Cardiac muscle cell (in vitro differentiated cells and primary cell): ENCODE measurements at regions not wholly inside any gene's neighbourhood (a gene's known extent, or its start where the extent isn't known, plus 50 kb on each side); places are given as distances from the start of the nearest gene placed in this dataset.

Experiments
- DNase-seq, 2 donors: peaks; one replicate each; pipeline versions ENCODE4 v3.0.0 to v3.0.0-alpha.2; 2010 to 2017; ENCODE audit warnings: low read depth in 1 of 2, low spot score in 1 of 2
- H3K27ac ChIP-seq: fragments of 200-600 bp; sonication (generic); 2 replicates; pipeline ENCODE4 v1.5.1; 2016
- H3K27me3 ChIP-seq: fragments of 200-600 bp; sonication (generic); 2 replicates; pipeline ENCODE4 v1.6.0; 2016; ENCODE audit warnings: control low read depth
- H3K36me3 ChIP-seq: fragments of 200-600 bp; sonication (generic); 2 replicates; pipeline ENCODE4 v1.5.1; 2016; ENCODE audit warnings: control low read depth
- H3K4me1 ChIP-seq: fragments of 200-600 bp; sonication (generic); 2 replicates; pipeline ENCODE4 v1.8.1; 2017; ENCODE audit warnings: low read depth, mild to moderate bottlenecking, mixed run types
- H3K4me3 ChIP-seq: fragments of 200-600 bp; sonication (generic); 2 replicates; pipeline ENCODE4 v1.5.1; 2016; ENCODE audit warnings: mild to moderate bottlenecking
- H3K9me3 ChIP-seq: fragments of 200-600 bp; sonication (generic); 2 replicates; pipeline ENCODE4 v1.5.1; 2017; ENCODE audit warnings: low read depth, mild to moderate bottlenecking, control low read depth
- CTCF ChIP-seq: IDR thresholded peaks from 2 replicates; pipeline ENCODE4 v1.5.1; 2012; ENCODE audit warnings: low read depth, mild to moderate bottlenecking, low read length

DNA sequence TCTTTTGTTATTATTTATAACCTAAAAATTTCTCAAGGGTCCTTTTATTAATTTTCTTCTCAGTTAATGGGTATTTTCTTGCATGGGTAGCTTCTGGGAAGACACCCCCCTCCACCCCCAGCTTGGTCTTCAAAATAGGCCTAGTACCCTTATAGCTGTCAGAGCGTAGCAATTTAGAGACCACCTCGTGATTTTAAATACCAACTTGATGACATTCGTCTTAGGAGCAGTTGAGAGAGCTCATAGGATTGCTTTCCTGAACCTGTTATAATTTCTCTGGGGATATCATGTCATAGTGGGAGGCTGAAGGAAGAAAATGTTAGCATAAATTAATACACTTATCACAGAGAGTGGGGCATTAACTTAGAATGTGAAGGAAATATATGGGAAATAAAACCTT lies 83.1 kb upstream of the MLIP start:
- H3K9me3 ChIP-seq = no peaks in the 10 kb centered on the region

GRCh38 chr6:54029187-54029586 lies 82.1 kb upstream of the MLIP start:
- Histone ChIP-seq H3K27me3 (no peaks in the 10 kb centered on the region), H3K4me3 (no peak overlapping the region), H3K4me1 (peaks cover 39% of the 10 kb centered on the region), H3K9me3 (no peaks in the 10 kb centered on the region), H3K27ac (no peak overlapping the region), H3K36me3 (no peaks in the 10 kb centered on the region)
- no peak for TF ChIP-seq CTCF
- DNase-seq = no peak

More for the DNA sequence above, 83.1 kb upstream of the MLIP start:
- TF ChIP-seq CTCF = no peak
- Histone ChIP-seq H3K27me3 (no peaks in the 10 kb centered on the region), H3K36me3 (no peaks in the 10 kb centered on the region), H3K4me3 (no peak overlapping the region), H3K27ac (peak overlapping the region; percentile 73), H3K4me1 (peaks cover 39% of the 10 kb centered on the region)
- DNase-seq = no peak

DNA sequence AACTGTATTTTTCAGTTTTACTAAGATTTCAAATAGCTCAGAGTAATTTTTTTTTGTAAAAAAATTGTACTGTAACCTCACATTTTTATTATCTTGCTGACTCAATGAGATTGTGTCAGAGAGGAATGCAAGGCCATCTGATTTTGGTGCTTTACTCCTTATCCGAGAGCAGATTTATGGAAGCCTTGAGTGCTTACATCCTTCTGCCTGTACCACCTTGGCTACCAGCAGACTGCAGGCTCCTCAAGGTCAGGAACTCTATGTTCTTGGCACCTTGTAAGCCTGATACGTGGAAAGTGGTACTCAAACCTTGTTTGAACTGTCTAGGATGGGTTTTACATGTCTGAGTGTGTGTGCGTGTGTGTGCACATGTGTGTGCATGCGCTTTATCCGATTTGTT lies 80.1 kb upstream of the MLIP start:
- Histone ChIP-seq H3K9me3 (no peaks in the 10 kb centered on the region), H3K27ac (no peak overlapping the region)
- no peak for TF ChIP-seq CTCF

DNA sequence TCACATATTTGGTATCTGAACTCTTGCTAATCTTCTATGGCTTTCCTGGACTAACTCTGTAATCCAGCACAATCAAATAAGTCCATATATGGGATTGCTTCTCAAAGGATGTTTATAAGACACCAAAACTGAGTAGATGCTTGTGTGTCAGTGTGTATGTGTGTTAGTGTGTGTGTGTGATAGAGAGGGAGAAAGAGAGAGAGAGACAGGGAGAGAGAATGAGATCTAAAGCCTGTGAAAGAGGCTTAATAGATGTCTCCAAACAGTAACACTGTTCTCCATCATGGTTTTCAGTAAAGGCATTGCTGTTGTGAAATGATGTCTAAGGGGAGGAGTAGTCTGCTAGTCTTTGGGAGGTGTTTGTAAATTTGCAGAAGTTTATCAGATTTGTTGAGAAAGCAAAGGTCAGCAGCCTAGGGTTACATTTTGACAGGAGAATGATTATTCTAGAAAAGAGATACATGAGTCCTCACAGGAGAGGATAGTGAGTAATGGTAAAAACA lies 73.9 kb upstream of the MLIP start:
- Histone ChIP-seq H3K9me3 (no peaks in the 10 kb centered on the region), H3K4me3 (no peak overlapping the region), H3K36me3 (no peaks in the 10 kb centered on the region), H3K4me1 (no peaks in the 10 kb centered on the region), H3K27me3 (no peaks in the 10 kb centered on the region), H3K27ac (no peak overlapping the region)
- DNase-seq = no peak
- no peak for TF ChIP-seq CTCF

More for the DNA sequence above, 80.1 kb upstream of the MLIP start:
- H3K27me3 ChIP-seq = no peaks in the 10 kb centered on the region
- peaks cover 34% of the 10 kb centered on the region for H3K4me1 ChIP-seq
- H3K4me3 ChIP-seq = no peak overlapping the region
- H3K36me3 ChIP-seq = no peaks in the 10 kb centered on the region
- DNase-seq = no peak

GRCh38 chr6:54040545-54040944 lies 70.7 kb upstream of the MLIP start:
- no peak for TF ChIP-seq CTCF
- no peaks in the 10 kb centered on the region for H3K36me3 ChIP-seq
- H3K9me3 ChIP-seq = no peaks in the 10 kb centered on the region

DNA sequence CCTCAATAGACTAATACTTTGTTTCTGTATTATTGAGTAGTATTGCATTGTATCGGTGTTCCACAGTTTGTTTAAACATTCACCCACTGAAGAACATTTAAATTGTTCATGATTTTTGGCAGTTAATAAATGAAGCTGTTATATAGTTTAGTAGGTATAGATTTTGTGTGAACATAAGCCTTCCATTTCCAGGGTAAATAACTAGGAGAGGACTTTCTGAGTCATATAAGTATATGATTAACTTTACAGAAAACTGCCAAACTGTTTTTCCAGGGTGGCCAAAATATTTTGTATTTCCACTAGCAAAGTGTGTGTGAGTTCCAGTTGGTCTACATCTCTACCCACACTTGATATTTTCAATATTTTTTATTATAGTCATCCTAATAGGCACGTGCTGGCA lies 70.0 kb upstream of the MLIP start:
- Histone ChIP-seq H3K4me3 (no peak overlapping the region), H3K27me3 (no peaks in the 10 kb centered on the region), H3K4me1 (no peaks in the 10 kb centered on the region), H3K9me3 (no peaks in the 10 kb centered on the region), H3K36me3 (no peaks in the 10 kb centered on the region), H3K27ac (no peak overlapping the region)
- no peak for DNase-seq
- no peak for TF ChIP-seq CTCF

More at GRCh38 chr6:54040545-54040944, 70.7 kb upstream of the MLIP start:
- DNase-seq = no peak
- H3K4me3 ChIP-seq = no peak overlapping the region
- no peak overlapping the region for H3K27ac ChIP-seq
- H3K27me3 ChIP-seq = no peaks in the 10 kb centered on the region
- H3K4me1 ChIP-seq = no peaks in the 10 kb centered on the region
